ENCODE measurements at regions not wholly inside any gene's neighbourhood (a gene's known extent, or its start where the extent isn't known, plus 50 kb on each side); places are given as distances from the start of the nearest gene placed in this dataset.

- Histone ChIP-seq H3K36me3 (ENCODE audit: control insufficient read depth in 2 of 2, insufficient read depth in 1 of 2, low read length in 2 of 2) (no peaks in the 10 kb centered on the region), H3K9me3 (ENCODE audit: control insufficient read depth, insufficient read depth, low read depth, low read length) (no peaks in the 10 kb centered on the region), H3K27ac (ENCODE audit: extremely low read depth, low read depth, low read length) (no peak overlapping the region), H3K4me3 (ENCODE audit: low read depth, low read length) (no peak overlapping the region), H3K4me1 (ENCODE audit: control insufficient read depth, insufficient read depth, low read length) (no peaks in the 10 kb centered on the region)
- TF ChIP-seq BCL11A (tag by site-specific recombination; IDR thresholded peaks at IDR 0.05; ENCODE audit: low read depth) = no peak
- no peak for TF ChIP-seq ZNF274 (IDR thresholded peaks at IDR 0.05; ENCODE audit: low read length)
- no peak for TF ChIP-seq ZNF274 (tag by site-specific recombination; IDR thresholded peaks at IDR 0.05; ENCODE audit: borderline replicate concordance)
- TF ChIP-seq KLF8 (tag by site-specific recombination; IDR thresholded peaks at IDR 0.05) = no peak
- TF ChIP-seq ZNF311 (tag by site-specific recombination; IDR thresholded peaks at IDR 0.05; ENCODE audit: borderline replicate concordance) = no peak
- CTCF ChIA-PET = no interaction called here
- POLR2A ChIA-PET = no interaction called here
Measured at GRCh38 chr15:77716632-77717332, 84.1 kb upstream of the LINGO1 start.

GRCh38 chr15:77715860-77716259 is 83.1 kb upstream of the LINGO1 start:
- Histone ChIP-seq H3K4me1 (ENCODE audit: control insufficient read depth, insufficient read depth, low read length) (no peaks in the 10 kb centered on the region), H3K27ac (ENCODE audit: extremely low read depth, low read depth, low read length) (no peak overlapping the region), H3K9me3 (ENCODE audit: control insufficient read depth, insufficient read depth, low read depth, low read length) (no peaks in the 10 kb centered on the region), H3K4me3 (ENCODE audit: low read depth, low read length) (no peak overlapping the region), H3K36me3 (ENCODE audit: control insufficient read depth in 2 of 2, insufficient read depth in 1 of 2, low read length in 2 of 2) (no peaks in the 10 kb centered on the region)
- ChIA-PET POLR2A (no interaction called here), CTCF (no interaction called here)
- TF ChIP-seq ZFP41 (tag by site-specific recombination; IDR thresholded peaks at IDR 0.05; ENCODE audit: borderline replicate concordance) (no peak), OVOL3 (tag by site-specific recombination; IDR thresholded peaks at IDR 0.05) (no peak), ZNF19 (tag by site-specific recombination; IDR thresholded peaks at IDR 0.05; ENCODE audit: low read depth) (no peak), ZNF140 (tag by site-specific recombination; IDR thresholded peaks at IDR 0.05) (no peak), ZNF624 (tag by site-specific recombination; IDR thresholded peaks at IDR 0.05) (no peak), ZNF600 (tag by site-specific recombination; IDR thresholded peaks at IDR 0.05) (no peak)

GRCh38 chr15:77715051-77715450 is 82.3 kb upstream of the LINGO1 start:
- CTCF ChIA-PET = no interaction called here
- H3K27ac ChIP-seq (ENCODE audit: extremely low read depth, low read depth, low read length) = no peak overlapping the region
- TF ChIP-seq ZNF350 (tag by site-specific recombination; IDR thresholded peaks at IDR 0.05) (no peak), TRIM28 (IDR thresholded peaks at IDR 0.05; ENCODE audit: borderline replicate concordance, low read length) (no peak), GLI4 (tag by site-specific recombination; IDR thresholded peaks at IDR 0.05) (no peak), ATF2 (tag by site-specific recombination; IDR thresholded peaks at IDR 0.05; ENCODE audit: low read depth) (no peak), BCL6B (tag by site-specific recombination; IDR thresholded peaks at IDR 0.05) (no peak), OVOL3 (tag by site-specific recombination; IDR thresholded peaks at IDR 0.05) (no peak), ZNF324 (tag by site-specific recombination; IDR thresholded peaks at IDR 0.05) (no peak), ZNF48 (tag by site-specific recombination; IDR thresholded peaks at IDR 0.05) (no peak), SP2 (tag by site-specific recombination; IDR thresholded peaks at IDR 0.05) (no peak), ZNF677 (tag by site-specific recombination; IDR thresholded peaks at IDR 0.05) (no peak), ZNF341 (tag by site-specific recombination; IDR thresholded peaks at IDR 0.05; ENCODE audit: low read depth) (no peak), ZNF623 (tag by site-specific recombination; IDR thresholded peaks at IDR 0.05) (no peak), ZNF426 (tag by site-specific recombination; IDR thresholded peaks at IDR 0.05) (no peak), PRDM2 (tag by site-specific recombination; IDR thresholded peaks at IDR 0.05; ENCODE audit: borderline replicate concordance) (no peak), ZBTB1 (tag by site-specific recombination; IDR thresholded peaks at IDR 0.05) (no peak)

More at GRCh38 chr15:77715051-77715450, 82.3 kb upstream of the LINGO1 start:
- H3K36me3 ChIP-seq (ENCODE audit: control insufficient read depth in 2 of 2, insufficient read depth in 1 of 2, low read length in 2 of 2) = no peaks in the 10 kb centered on the region
- no peaks in the 10 kb centered on the region for H3K4me1 ChIP-seq (ENCODE audit: control insufficient read depth, insufficient read depth, low read length)
- H3K9me3 ChIP-seq (ENCODE audit: control insufficient read depth, insufficient read depth, low read depth, low read length) = no peaks in the 10 kb centered on the region
- H3K4me3 ChIP-seq (ENCODE audit: low read depth, low read length) = no peak overlapping the region
- POLR2A ChIA-PET = no interaction called here

All from HEK293 (cell line).